ENCODE measurements at regions not wholly inside any gene's neighbourhood (a gene's known extent, or its start where the extent isn't known, plus 50 kb on each side); places are given as distances from the start of the nearest gene placed in this dataset.

GRCh38 chr12:41917181-41917580 lies 227.5 kb downstream of the GXYLT1 start:
- TF ChIP-seq ZNF384 (IDR thresholded peaks at IDR 0.05; ENCODE audit: borderline replicate concordance, low read depth, low read length) = no peak
- TF ChIP-seq SMC3 (IDR thresholded peaks at IDR 0.05; ENCODE audit: borderline replicate concordance, low read length) = no peak
- TF ChIP-seq CTCF (IDR thresholded peaks at IDR 0.05 in 2 of 3, conservative IDR thresholded peaks at IDR 0.05 in 1 of 3; ENCODE audit: control insufficient read depth in 2 of 3, extremely low read depth in 1 of 3, insufficient read depth in 1 of 3, low read depth in 3 of 3, low read length in 3 of 3) = no peak
- no peak for TF ChIP-seq EZH2 (IDR thresholded peaks at IDR 0.05; ENCODE audit: borderline replicate concordance, control insufficient read depth, low read depth, low read length)
- no peak for TF ChIP-seq ASH2L (IDR thresholded peaks at IDR 0.05; ENCODE audit: borderline replicate concordance, low read depth)
- TF ChIP-seq ATF2 (IDR thresholded peaks at IDR 0.05; ENCODE audit: low read length) = no peak
- no peak for TF ChIP-seq REST (IDR thresholded peaks at IDR 0.05; ENCODE audit: low read depth, low read length)
- TF ChIP-seq RFX5 (IDR thresholded peaks at IDR 0.05; ENCODE audit: low read depth, low read length) = no peak
- no peak for TF ChIP-seq CHD4 (IDR thresholded peaks at IDR 0.05)

Data from GM12878 (cell line).